Pancreas (tissue), 10 donors: ENCODE measurements at regions not wholly inside any gene's neighbourhood (a gene's known extent, or its start where the extent isn't known, plus 50 kb on each side); places are given as distances from the start of the nearest gene placed in this dataset.

ENCODE experiments used
- ATAC-seq, 4 donors: fragments of 200-7000 bp; cut with Tn5 transposase; one replicate each; pipeline versions ENCODE4 v1.8.0 to v1.9.1; 2020; ENCODE audit warnings: mild to moderate bottlenecking in 4 of 4, moderate library complexity in 4 of 4
- DNase-seq, 6 donors: peaks; one replicate each; pipeline ENCODE4 v3.0.0-alpha.2; 2020
- FAIRE-seq: peaks from 2 replicates; lab custom pipeline; 2012; peaks lifted over from hg19 to GRCh38; lab: Jason Lieb, UNC
- H3K27ac ChIP-seq, 4 donors: fragments of 200-600 bp; sonication (generic); 1 replicate in 3 of 4; 2 replicates in 1 of 4; pipeline versions ENCODE4 v1.5.0 to v1.8.0; 2020
- H3K27me3 ChIP-seq, 4 donors: fragments of 200-600 bp; one replicate each; pipeline ENCODE4 v1.8.0; 2021
- H3K36me3 ChIP-seq, 3 donors: fragments of 200-600 bp; sonication (generic) in 1 of 3; one replicate each; pipeline versions ENCODE4 v1.5.0 to v1.8.0; 2020 to 2021
- H3K4me1 ChIP-seq, 3 donors: fragments of 200-600 bp; one replicate each; pipeline ENCODE4 v1.8.0; 2021
- H3K4me3 ChIP-seq, 4 donors: fragments of 200-600 bp; sonication (generic) in 2 of 4; one replicate each; pipeline versions ENCODE4 v1.5.0 to v1.8.0; 2020 to 2021
- H3K9me3 ChIP-seq, 4 donors: fragments of 200-600 bp; one replicate each; pipeline ENCODE4 v1.8.0; 2021
- CTCF ChIP-seq, 4 donors: fragments of 200-600 bp; sonication (generic) in 3 of 4; IDR thresholded peaks; one replicate each; pipeline versions ENCODE4 v1.5.0 to v1.8.0; 2021; ENCODE audit warnings: antibody characterized with exemption in 4 of 4
- whole genome bisulfite sequencing, 2 donors: extraction: QIAGEN DNeasy Blood & Tissue Kit; methylation state at CpG; one replicate each; pipeline ENCODE4 v1.1.7; 2013; 5-methylcytosine and 5-hydroxymethylcytosine counted together
- intact Hi-C, 3 donors: fragments of 100-400 bp; cut with DNase I; formaldehyde crosslinking; loops; one replicate each; pipeline versions ENCODE4 v1.11.1 to v1.14.2; 2022
- donor health status: healthy with polysubstance abuse.
- donor health status: DM: no; HTN: no; CAD: no; lungs with moderate emphysema.
- donor health status: DM: no; HTN: no; CAD: no.
- donor health status: control.
- donor health status: control.
- donor health status: Bipolar disorder and iron deficiency.
- donor health status: DM: yes; HTN: yes; CAD: no.
- donor health status: DM: no; HTN: no; CAD: no.
- donor health status: DM: no; HTN: no; CAD: no.
- donor health status: DM: yes; HTN: yes; CAD: no.

GRCh38 chr14:97946641-97947040 lies 1149.5 kb downstream of the VRK1 start:
- H3K27me3 ChIP-seq, result no peaks in the 10 kb centered on the region
- FAIRE-seq (no peak), DNase-seq (no peak), ATAC-seq (no peak)
- no peaks in the 10 kb centered on the region for H3K9me3 ChIP-seq
- 52 to 55% methylated on average over 9 of the region's 9 CpGs for WGBS, 2 donors
- intact Hi-C loops, result no loop called here
- H3K36me3 ChIP-seq, result no peaks in the 10 kb centered on the region
- no peak overlapping the region for H3K27ac ChIP-seq
- H3K4me1 ChIP-seq, result no peaks in the 10 kb centered on the region
- TF ChIP-seq CTCF (IDR thresholded peaks at IDR 0.05), result no peak
- no peak overlapping the region for H3K4me3 ChIP-seq

DNA sequence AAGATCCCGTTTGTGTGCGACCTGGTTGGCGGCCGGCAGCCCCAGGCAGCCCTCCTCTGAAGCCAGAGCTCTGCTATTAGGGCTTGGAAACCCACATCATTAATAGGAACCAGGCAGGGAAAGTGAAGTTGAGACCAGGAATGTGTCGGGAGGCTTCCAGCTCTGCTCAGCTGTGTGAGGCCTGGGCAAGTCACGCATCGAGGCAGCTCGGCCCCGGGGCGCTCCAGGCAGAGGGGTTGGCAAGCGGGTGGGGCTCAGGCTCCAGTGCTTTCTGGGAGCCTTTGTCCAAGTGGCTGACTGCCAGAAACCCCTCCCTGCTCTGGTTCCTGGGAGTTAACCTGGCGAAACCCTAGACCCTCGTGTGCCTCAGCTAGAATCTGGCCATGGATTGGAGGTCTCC lies 1151.7 kb downstream of the VRK1 start:
- 65 to 81% methylated on average over 13 of the region's 13 CpGs for WGBS, 2 donors
- Histone ChIP-seq H3K9me3 (no peaks in the 10 kb centered on the region), H3K4me1 (no peaks in the 10 kb centered on the region), H3K27ac (no peak overlapping the region), H3K36me3 (no peaks in the 10 kb centered on the region), H3K27me3 (no peaks in the 10 kb centered on the region), H3K4me3 (no peak overlapping the region)
- intact Hi-C loops, result no loop called here
- peak in 1 of 6 donors; percentile 36 for DNase-seq
- TF ChIP-seq CTCF (IDR thresholded peaks at IDR 0.05), result no peak
- FAIRE-seq, result no peak
- ATAC-seq, result no peak

DNA sequence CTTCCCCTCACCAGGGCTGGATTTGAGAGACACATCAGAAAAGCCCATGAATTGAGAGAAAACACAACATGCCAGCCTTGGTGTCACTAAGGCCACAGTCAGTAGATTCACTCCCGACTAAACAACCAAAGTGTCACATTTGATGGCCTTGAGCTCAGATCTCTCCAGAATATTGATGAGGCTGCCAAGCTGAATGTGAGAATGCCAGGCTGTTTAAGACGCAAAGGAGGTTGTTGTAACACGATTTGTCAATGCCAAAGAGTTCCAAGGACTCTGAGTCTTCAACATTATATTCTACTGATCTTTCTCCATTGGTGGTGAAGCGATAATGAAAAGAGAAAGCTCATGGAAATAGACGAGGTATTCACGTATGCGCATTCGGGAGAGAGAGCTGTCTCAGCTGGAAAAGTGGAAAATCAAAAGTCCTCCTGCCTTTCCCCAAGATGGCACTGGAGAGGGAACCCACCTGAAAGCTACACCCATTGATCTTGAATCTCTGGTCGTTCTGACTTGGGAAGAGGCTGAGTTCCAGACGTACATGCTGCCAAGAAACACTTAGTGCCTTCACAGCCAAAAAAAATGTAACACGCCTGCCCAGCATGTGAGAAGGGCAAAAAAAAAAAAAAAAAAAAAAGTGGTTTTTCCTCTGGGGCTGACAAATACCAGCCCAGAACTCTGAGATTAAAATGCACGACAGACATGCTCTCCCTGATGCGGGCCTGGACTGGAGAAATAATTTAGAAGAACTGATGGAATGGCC lies 1159.6 kb downstream of the VRK1 start:
- WGBS, 2 donors, result 57 to 65% methylated on average over 13 of the region's 13 CpGs
- H3K36me3 ChIP-seq, result no peaks in the 10 kb centered on the region
- FAIRE-seq (no peak), ATAC-seq (no peak), DNase-seq (no peak)
- H3K4me1 ChIP-seq, result no peaks in the 10 kb centered on the region
- TF ChIP-seq CTCF (IDR thresholded peaks at IDR 0.05), result no peak
- H3K27ac ChIP-seq, result no peak overlapping the region
- intact Hi-C loops, result no loop called here
- H3K9me3 ChIP-seq, result no peaks in the 10 kb centered on the region
- no peaks in the 10 kb centered on the region for H3K27me3 ChIP-seq
- H3K4me3 ChIP-seq, result no peak overlapping the region

DNA sequence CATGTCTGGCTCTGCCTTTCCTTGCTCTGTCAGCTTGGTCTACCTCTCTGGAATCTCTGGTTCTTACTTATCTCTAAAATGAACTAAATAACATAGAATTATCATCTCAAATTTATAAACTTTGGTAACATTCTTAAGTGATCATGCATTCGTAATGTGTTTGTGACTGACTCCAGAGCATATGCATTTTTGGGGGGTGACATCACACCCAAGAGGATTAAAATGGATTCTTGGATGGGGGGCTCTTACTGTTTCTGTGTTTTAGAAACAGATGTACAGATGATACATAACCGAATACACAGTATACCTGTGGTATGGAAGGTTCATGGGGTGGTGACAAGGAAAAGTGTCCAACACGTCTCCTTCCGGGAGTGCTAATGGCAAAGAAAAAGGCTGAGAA lies 1162.1 kb downstream of the VRK1 start:
- Histone ChIP-seq H3K9me3 (no peaks in the 10 kb centered on the region), H3K27me3 (no peaks in the 10 kb centered on the region), H3K27ac (no peak overlapping the region), H3K36me3 (no peaks in the 10 kb centered on the region), H3K4me3 (no peak overlapping the region), H3K4me1 (no peaks in the 10 kb centered on the region)
- TF ChIP-seq CTCF (IDR thresholded peaks at IDR 0.05), result no peak
- intact Hi-C loops, result no loop called here
- FAIRE-seq (no peak), ATAC-seq (no peak), DNase-seq (no peak)
- 75 to 85% methylated on average over 4 of the region's 4 CpGs for WGBS, 2 donors

- no peak overlapping the region for H3K4me3 ChIP-seq
- H3K9me3 ChIP-seq, result no peaks in the 10 kb centered on the region
- no peak for ATAC-seq
- intact Hi-C loops, result no loop called here
- TF ChIP-seq CTCF (IDR thresholded peaks at IDR 0.05), result no peak
- H3K36me3 ChIP-seq, result no peaks in the 10 kb centered on the region
- DNase-seq, result no peak
- 75 to 80% methylated on average over 4 of the region's 4 CpGs for WGBS, 2 donors
- FAIRE-seq, result no peak
- no peaks in the 10 kb centered on the region for H3K27me3 ChIP-seq
- H3K4me1 ChIP-seq, result no peaks in the 10 kb centered on the region
- H3K27ac ChIP-seq, result no peak overlapping the region
Observed at GRCh38 chr14:97960436-97960835, 1163.3 kb downstream of the VRK1 start.
